ENCODE measurements at regions not wholly inside any gene's neighbourhood (a gene's known extent, or its start where the extent isn't known, plus 50 kb on each side); places are given as distances from the start of the nearest gene placed in this dataset.

DNA sequence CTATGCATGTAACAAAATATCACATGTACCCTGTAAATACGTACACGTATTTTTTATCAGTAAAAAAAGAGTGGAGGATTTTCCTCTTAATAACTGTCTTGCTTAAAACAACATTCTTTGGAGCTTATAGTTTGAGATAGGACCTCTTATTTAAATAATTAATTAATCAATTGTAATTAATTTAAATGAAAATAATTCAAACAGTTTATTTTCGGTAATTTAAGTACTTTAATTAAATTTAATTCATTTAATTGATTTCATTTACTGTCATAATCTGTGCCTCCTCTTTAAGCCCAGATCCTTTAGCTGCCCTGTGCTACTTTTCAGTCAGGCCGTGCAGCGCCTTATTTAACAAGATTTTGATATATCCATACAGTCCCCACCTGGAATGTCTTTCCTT lies 427.0 kb downstream of the HLX start:
- no peak overlapping the region for H3K4me3 ChIP-seq (ENCODE audit: low read length)

DNA sequence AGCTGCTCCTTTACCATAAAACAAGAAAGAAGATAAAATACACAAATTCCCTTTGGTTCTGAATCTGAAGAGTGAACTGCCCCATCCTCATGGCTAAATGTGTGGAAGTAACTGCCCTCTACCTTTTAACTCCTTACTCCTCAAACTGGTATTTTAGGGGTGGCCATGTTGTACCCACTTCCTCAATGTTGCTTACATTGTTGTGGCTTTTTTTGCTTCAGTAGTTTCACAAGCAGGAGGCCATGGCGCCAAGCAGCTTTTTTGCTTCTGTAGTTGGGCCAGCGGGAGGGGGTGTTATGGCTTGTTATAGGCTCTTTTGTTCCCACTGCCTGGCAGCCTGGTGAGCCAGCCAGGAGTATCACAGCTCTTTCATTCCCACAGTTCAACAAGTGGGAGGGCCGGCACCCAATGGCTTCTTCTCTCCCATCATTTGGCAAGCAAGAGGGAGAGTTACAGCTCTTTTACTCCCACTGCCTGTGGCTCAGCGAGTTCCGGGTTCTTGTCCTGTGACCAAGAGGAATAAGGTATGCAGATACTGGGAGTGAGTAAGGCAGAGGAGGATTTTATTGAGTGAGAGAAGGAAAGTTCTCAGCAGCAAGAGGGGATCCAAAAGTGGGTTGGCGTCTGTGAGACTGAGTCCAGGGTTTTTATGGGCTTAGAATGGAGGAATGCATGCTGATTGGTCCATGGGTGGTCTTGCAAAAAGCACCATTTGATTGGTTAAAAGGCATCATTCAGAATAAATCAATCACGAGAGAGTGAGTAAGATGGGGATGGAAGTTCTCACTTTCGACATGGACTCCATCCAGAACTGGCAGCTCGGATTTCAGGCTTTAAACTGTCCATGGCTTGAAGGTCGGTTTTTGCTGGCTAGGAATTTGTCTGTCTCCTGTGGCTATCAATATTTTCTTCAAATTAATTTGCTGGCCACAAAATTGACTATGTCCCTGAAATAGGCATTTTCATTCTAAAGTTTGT lies 429.6 kb downstream of the HLX start:
- no peak for DNase-seq (ENCODE audit: low read depth)
- no peak overlapping the region for H3K4me3 ChIP-seq (ENCODE audit: low read length)
- TF ChIP-seq CTCF (IDR thresholded peaks at IDR 0.05; ENCODE audit: insufficient read depth, low read depth, low read length, missing control alignments), result no peak

More for the DNA sequence above, 427.0 kb downstream of the HLX start:
- TF ChIP-seq CTCF (IDR thresholded peaks at IDR 0.05; ENCODE audit: insufficient read depth, low read depth, low read length, missing control alignments), result no peak
- DNase-seq (ENCODE audit: low read depth), result no peak

DNA sequence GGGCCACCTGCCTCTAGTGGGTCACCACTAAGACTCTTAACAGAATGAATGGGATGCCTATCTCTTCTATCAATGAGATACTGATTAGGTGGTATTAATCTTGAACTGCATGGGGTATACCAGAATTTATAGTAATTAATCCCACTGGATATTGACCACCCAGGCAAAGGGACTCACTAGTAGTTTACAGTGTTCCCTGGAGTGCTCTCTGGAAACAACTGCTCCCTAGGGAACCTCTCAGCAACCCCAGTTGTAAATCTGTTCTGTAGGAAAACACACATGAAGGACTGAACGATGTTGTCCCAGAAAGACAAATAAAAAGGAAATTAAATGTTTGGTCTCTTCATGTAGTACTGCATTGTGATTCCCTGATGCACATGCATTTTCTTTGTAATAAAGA lies 430.5 kb downstream of the HLX start:
- DNase-seq (ENCODE audit: low read depth), result no peak
- no peak for TF ChIP-seq CTCF (IDR thresholded peaks at IDR 0.05; ENCODE audit: insufficient read depth, low read depth, low read length, missing control alignments)
- H3K4me3 ChIP-seq (ENCODE audit: low read length), result no peak overlapping the region

DNA sequence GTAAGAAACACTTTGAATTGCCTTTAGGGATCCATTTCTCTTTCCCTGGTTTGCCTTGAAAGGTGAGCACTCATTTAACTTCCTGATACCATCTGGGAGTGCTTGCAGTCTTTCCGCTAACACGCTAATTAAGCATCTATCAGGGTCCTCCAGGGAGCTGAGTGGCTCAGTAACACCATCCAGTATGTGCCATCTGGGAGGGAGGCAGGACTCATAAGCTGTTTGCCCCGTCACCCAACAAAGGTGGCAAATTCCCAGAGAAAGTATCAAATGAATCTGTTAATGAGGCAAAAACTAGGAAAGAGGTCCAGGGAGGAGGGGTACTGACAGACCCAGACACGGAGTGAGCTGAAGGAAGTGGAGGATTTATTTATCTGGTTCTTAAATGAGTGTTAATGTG lies 430.9 kb downstream of the HLX start:
- no peak for TF ChIP-seq CTCF (IDR thresholded peaks at IDR 0.05; ENCODE audit: insufficient read depth, low read depth, low read length, missing control alignments)
- DNase-seq (ENCODE audit: low read depth), result no peak
- H3K4me3 ChIP-seq (ENCODE audit: low read length), result no peak overlapping the region

- TF ChIP-seq CTCF (IDR thresholded peaks at IDR 0.05; ENCODE audit: insufficient read depth, low read depth, low read length, missing control alignments), result no peak
- no peak for DNase-seq (ENCODE audit: low read depth)
These were observed 426.6 kb downstream of the DUSP10 start for GRCh38 chr1:221315330-221315729.

DNA sequence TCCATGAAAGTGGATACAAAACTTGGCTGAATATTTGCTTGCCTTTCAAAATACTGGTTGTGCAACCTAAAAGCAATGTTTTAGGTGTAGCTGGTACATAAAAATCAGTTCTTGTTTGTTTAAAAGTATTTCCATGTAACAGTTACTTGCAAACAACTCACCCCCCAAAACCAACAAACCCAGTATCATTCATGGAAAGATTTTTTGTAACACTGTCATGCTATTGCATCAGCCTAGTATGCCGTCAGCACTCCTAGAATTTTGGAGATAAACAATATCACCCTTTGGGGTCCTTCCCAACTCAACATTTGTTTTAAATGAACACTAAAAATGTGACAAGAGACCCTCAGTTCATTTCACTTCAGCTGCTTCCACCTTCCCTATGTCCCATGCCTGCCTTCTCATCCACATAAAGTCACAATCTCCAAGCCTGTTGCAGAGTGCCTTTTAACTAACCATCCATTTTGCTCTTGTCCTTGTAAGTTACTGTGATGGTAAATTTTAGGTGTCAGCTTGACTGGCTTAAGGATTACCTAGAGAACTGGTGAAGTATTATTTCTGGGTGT lies 425.3 kb downstream of the DUSP10 start:
- peak; percentile 20 for DNase-seq (ENCODE audit: low read depth)
- TF ChIP-seq CTCF (IDR thresholded peaks at IDR 0.05; ENCODE audit: insufficient read depth, low read depth, low read length, missing control alignments), result no peak
- H3K4me3 ChIP-seq (ENCODE audit: low read length), result no peak overlapping the region

More at GRCh38 chr1:221315330-221315729, 426.6 kb downstream of the DUSP10 start:
- H3K4me3 ChIP-seq (ENCODE audit: low read length), result no peak overlapping the region
